ENCODE measurements at regions not wholly inside any gene's neighbourhood (a gene's known extent, or its start where the extent isn't known, plus 50 kb on each side); places are given as distances from the start of the nearest gene placed in this dataset.

- WGBS, 2 experiments (ENCODE audit: low coverage in 1 of 2, low lambda C conversion rate in 2 of 2, missing lambda C conversion rate in 2 of 2), result 55 to 58% methylated on average over 4 of the region's 4 CpGs
- no peak overlapping the region for H3K4me3 ChIP-seq
- no peaks in the 10 kb centered on the region for H3K9me3 ChIP-seq (ENCODE audit: low read depth)
- no peaks in the 10 kb centered on the region for H3K36me3 ChIP-seq (ENCODE audit: low read depth)
- no peak overlapping the region for H3K9ac ChIP-seq
- H3K27me3 ChIP-seq (replicated peaks; ENCODE audit: insufficient read depth), result no peaks in the 10 kb centered on the region; the same call in 1 of the 2 replicates
- no peaks in the 10 kb centered on the region for H3K9me2 ChIP-seq (ENCODE audit: insufficient read depth)
- H3K4me1 ChIP-seq (ENCODE audit: insufficient read depth), result no peaks in the 10 kb centered on the region
- H4K20me1 ChIP-seq (ENCODE audit: insufficient read depth), result no peaks in the 10 kb centered on the region
- H3K79me2 ChIP-seq (ENCODE audit: insufficient read depth), result no peaks in the 10 kb centered on the region
- no peak for TF ChIP-seq EZH2phosphoT487 (IDR thresholded peaks at IDR 0.05; ENCODE audit: insufficient read depth, low read depth)
- no peak for TF ChIP-seq EZH2 (IDR thresholded peaks at IDR 0.05; ENCODE audit: insufficient read depth, poor library complexity, severe bottlenecking)
- DNase-seq, result no peak
- no peak overlapping the region for H3K4me2 ChIP-seq (ENCODE audit: unreplicated experiment)
- H3F3A ChIP-seq (ENCODE audit: insufficient read depth), result no peaks in the 10 kb centered on the region
- no peak overlapping the region for H2AFZ ChIP-seq
- no peak overlapping the region for H3K27ac ChIP-seq
- in situ Hi-C loops (cut with MboI), result no loop called here
These were observed 277.2 kb downstream of the SUCLA2 start for GRCh38 chr13:47723898-47724297.

GRCh38 chr13:47719164-47719563 is 281.9 kb downstream of the SUCLA2 start:
- WGBS, 2 experiments (ENCODE audit: low coverage in 1 of 2, low lambda C conversion rate in 2 of 2, missing lambda C conversion rate in 2 of 2), result 30 to 39% methylated on average over 2 of the region's 2 CpGs
- in situ Hi-C loops (cut with MboI), result no loop called here

GRCh38 chr13:47718556-47718955 is 282.5 kb downstream of the SUCLA2 start:
- no peaks in the 10 kb centered on the region for H3K4me1 ChIP-seq (ENCODE audit: insufficient read depth)
- H3K36me3 ChIP-seq (ENCODE audit: low read depth), result no peaks in the 10 kb centered on the region
- 65 to 69% methylated on average over 8 of the region's 8 CpGs for WGBS, 2 experiments (ENCODE audit: low coverage in 1 of 2, low lambda C conversion rate in 2 of 2, missing lambda C conversion rate in 2 of 2)
- no peaks in the 10 kb centered on the region for H3K9me2 ChIP-seq (ENCODE audit: insufficient read depth)
- no peak for TF ChIP-seq EZH2phosphoT487 (IDR thresholded peaks at IDR 0.05; ENCODE audit: insufficient read depth, low read depth)
- TF ChIP-seq EZH2 (IDR thresholded peaks at IDR 0.05; ENCODE audit: insufficient read depth, poor library complexity, severe bottlenecking), result no peak
- H3F3A ChIP-seq (ENCODE audit: insufficient read depth), result no peaks in the 10 kb centered on the region
- no peaks in the 10 kb centered on the region; the same call in 1 of the 2 replicates for H3K27me3 ChIP-seq (replicated peaks; ENCODE audit: insufficient read depth)
- no peak overlapping the region for H2AFZ ChIP-seq
- H3K79me2 ChIP-seq (ENCODE audit: insufficient read depth), result no peaks in the 10 kb centered on the region
- no peaks in the 10 kb centered on the region for H4K20me1 ChIP-seq (ENCODE audit: insufficient read depth)
- H3K4me2 ChIP-seq (ENCODE audit: unreplicated experiment), result no peak overlapping the region
- H3K9ac ChIP-seq, result no peak overlapping the region
- H3K9me3 ChIP-seq (ENCODE audit: low read depth), result no peaks in the 10 kb centered on the region
- in situ Hi-C loops (cut with MboI), result no loop called here
- no peak overlapping the region for H3K4me3 ChIP-seq
- H3K27ac ChIP-seq, result no peak overlapping the region
- no peak for DNase-seq

More at GRCh38 chr13:47719164-47719563, 281.9 kb downstream of the SUCLA2 start:
- no peak overlapping the region for H3K4me2 ChIP-seq (ENCODE audit: unreplicated experiment)
- H4K20me1 ChIP-seq (ENCODE audit: insufficient read depth), result no peaks in the 10 kb centered on the region
- no peaks in the 10 kb centered on the region; the same call in 1 of the 2 replicates for H3K27me3 ChIP-seq (replicated peaks; ENCODE audit: insufficient read depth)
- H3K9ac ChIP-seq, result no peak overlapping the region
- no peak overlapping the region for H2AFZ ChIP-seq
- no peaks in the 10 kb centered on the region for H3K79me2 ChIP-seq (ENCODE audit: insufficient read depth)
- no peaks in the 10 kb centered on the region for H3K9me2 ChIP-seq (ENCODE audit: insufficient read depth)
- H3F3A ChIP-seq (ENCODE audit: insufficient read depth), result no peaks in the 10 kb centered on the region
- TF ChIP-seq EZH2phosphoT487 (IDR thresholded peaks at IDR 0.05; ENCODE audit: insufficient read depth, low read depth), result no peak
- TF ChIP-seq EZH2 (IDR thresholded peaks at IDR 0.05; ENCODE audit: insufficient read depth, poor library complexity, severe bottlenecking), result no peak
- DNase-seq, result no peak
- H3K9me3 ChIP-seq (ENCODE audit: low read depth), result no peaks in the 10 kb centered on the region
- no peak overlapping the region for H3K4me3 ChIP-seq
- no peaks in the 10 kb centered on the region for H3K36me3 ChIP-seq (ENCODE audit: low read depth)
- H3K4me1 ChIP-seq (ENCODE audit: insufficient read depth), result no peaks in the 10 kb centered on the region
- no peak overlapping the region for H3K27ac ChIP-seq

- H3K9ac ChIP-seq, result no peak overlapping the region
- H3F3A ChIP-seq (ENCODE audit: insufficient read depth), result 0 out of 2 replicates have a peak, but pooled peaks cover 13% of the 10 kb centered on the region
- DNase-seq, result peak; percentile 59
- H3K36me3 ChIP-seq (ENCODE audit: low read depth), result no peaks in the 10 kb centered on the region
- H3K9me3 ChIP-seq (ENCODE audit: low read depth), result no peaks in the 10 kb centered on the region
- H3K4me2 ChIP-seq (ENCODE audit: unreplicated experiment), result no peak overlapping the region
- peaks cover 36% of the 10 kb centered on the region for H3K27me3 ChIP-seq (replicated peaks; ENCODE audit: insufficient read depth)
- H4K20me1 ChIP-seq (ENCODE audit: insufficient read depth), result no peaks in the 10 kb centered on the region
- in situ Hi-C loops (cut with MboI), result no loop called here
- H3K9me2 ChIP-seq (ENCODE audit: insufficient read depth), result no peaks in the 10 kb centered on the region; the same call in 1 of the 2 replicates
- no peak overlapping the region for H2AFZ ChIP-seq
- H3K27ac ChIP-seq, result no peak overlapping the region
- peaks cover 12% of the 10 kb centered on the region for H3K4me1 ChIP-seq (ENCODE audit: insufficient read depth)
- no peak for TF ChIP-seq EZH2phosphoT487 (IDR thresholded peaks at IDR 0.05; ENCODE audit: insufficient read depth, low read depth)
- no peak for TF ChIP-seq EZH2 (IDR thresholded peaks at IDR 0.05; ENCODE audit: insufficient read depth, poor library complexity, severe bottlenecking)
- no peaks in the 10 kb centered on the region for H3K79me2 ChIP-seq (ENCODE audit: insufficient read depth)
- 22 to 25% methylated on average over 3 of the region's 3 CpGs for WGBS, 2 experiments (ENCODE audit: low coverage in 1 of 2, low lambda C conversion rate in 2 of 2, missing lambda C conversion rate in 2 of 2)
- H3K4me3 ChIP-seq, result no peak overlapping the region
These were observed 292.7 kb downstream of the SUCLA2 start for GRCh38 chr13:47708386-47708785.

- Histone ChIP-seq H3K9me3 (ENCODE audit: low read depth) (no peaks in the 10 kb centered on the region), H3K9me2 (ENCODE audit: insufficient read depth) (no peaks in the 10 kb centered on the region; the same call in 1 of the 2 replicates), H3K27ac (no peak overlapping the region), H3K4me3 (no peak overlapping the region), H3K9ac (no peak overlapping the region), H3K4me1 (ENCODE audit: insufficient read depth) (peaks cover 12% of the 10 kb centered on the region), H3F3A (ENCODE audit: insufficient read depth) (0 out of 2 replicates have a peak, but pooled peaks cover 13% of the 10 kb centered on the region), H3K79me2 (ENCODE audit: insufficient read depth) (no peaks in the 10 kb centered on the region), H2AFZ (no peak overlapping the region), H3K36me3 (ENCODE audit: low read depth) (no peaks in the 10 kb centered on the region), H3K27me3 (replicated peaks; ENCODE audit: insufficient read depth) (peaks cover 36% of the 10 kb centered on the region), H3K4me2 (ENCODE audit: unreplicated experiment) (no peak overlapping the region), H4K20me1 (ENCODE audit: insufficient read depth) (no peaks in the 10 kb centered on the region)
- WGBS, 2 experiments (ENCODE audit: low coverage in 1 of 2, low lambda C conversion rate in 2 of 2, missing lambda C conversion rate in 2 of 2), result 78 to 88% methylated on average over 3 of the region's 3 CpGs
- DNase-seq, result no peak
- TF ChIP-seq EZH2 (IDR thresholded peaks at IDR 0.05; ENCODE audit: insufficient read depth, poor library complexity, severe bottlenecking) (no peak), EZH2phosphoT487 (IDR thresholded peaks at IDR 0.05; ENCODE audit: insufficient read depth, low read depth) (no peak)
- in situ Hi-C loops (cut with MboI), result no loop called here
These were observed 293.7 kb downstream of the SUCLA2 start for GRCh38 chr13:47707414-47707813.
